Upper lobe of left lung (tissue), 6 donors: ENCODE measurements at regions not wholly inside any gene's neighbourhood (a gene's known extent, or its start where the extent isn't known, plus 50 kb on each side); places are given as distances from the start of the nearest gene placed in this dataset.
"Not testable (repeated sequence)": the region's sequence is repeated elsewhere in the genome, so short reads cannot be mapped to it uniquely, and the experiment has no call there.

Experiments used
- ATAC-seq, 2 donors: fragments of 200-7000 bp; cut with Tn5 transposase; one replicate each; pipeline ENCODE4 v1.9.1; 2022; ENCODE audit warnings: mild to moderate bottlenecking in 2 of 2, moderate library complexity in 2 of 2; ENCODE audit not compliant: low FRiP score in 2 of 2
- DNase-seq, 2 donors: peaks; one replicate each; pipeline ENCODE4 v3.0.0-alpha.2; 2019 to 2020
- H3K27ac ChIP-seq, 4 donors: fragments of 200-600 bp; sonication (generic); one replicate each; pipeline ENCODE4 v1.5.1; 2016 to 2019
- H3K27me3 ChIP-seq, 4 donors: fragments of 200-600 bp; sonication (generic); one replicate each; pipeline ENCODE4 v1.5.1; 2017 to 2019
- H3K36me3 ChIP-seq, 4 donors: fragments of 200-600 bp; sonication (generic); one replicate each; pipeline ENCODE4 v1.5.1; 2016 to 2019
- H3K4me1 ChIP-seq, 4 donors: fragments of 200-600 bp; sonication (generic); one replicate each; pipeline ENCODE4 v1.5.1; 2018 to 2019
- H3K4me3 ChIP-seq, 4 donors: fragments of 200-600 bp; sonication (generic); one replicate each; pipeline ENCODE4 v1.5.1; 2017 to 2019; ENCODE audit warnings: mild to moderate bottlenecking in 2 of 4, moderate library complexity in 1 of 4
- H3K9me3 ChIP-seq, 4 donors: fragments of 200-600 bp; sonication (generic); one replicate each; pipeline ENCODE4 v1.5.1; 2018 to 2019
- WGBS, 2 donors: methylation state at CpG; one replicate each; pipeline ENCODE4 v1.1.5; 2017 to 2018; 5-methylcytosine and 5-hydroxymethylcytosine counted together
- donor health status: DM: no; HTN: no; CAD: no; lungs with moderate emphysema.
- donor health status: DM: no; HTN: yes; CAD: no; lungs with severe emphysema.

GRCh38 chr21:5327220-5327619 is 5194.2 kb upstream of the TPTE start:
- ATAC-seq = peak; percentile 40 to 78
- no CpG with 5 or more reads among the region's 2 CpGs for WGBS, 2 donors

GRCh38 chr21:5329311-5329939 is 5192.0 kb upstream of the TPTE start:
- H3K4me3 ChIP-seq, H3K27ac ChIP-seq, H3K9me3 ChIP-seq, H3K36me3 ChIP-seq, H3K27me3 ChIP-seq, DNase-seq, H3K4me1 ChIP-seq: not testable (repeated sequence)
- ATAC-seq = peak; percentile 71 to 92
- WGBS, 2 donors = 70 to 73% methylated on average over 1 to 5 of the region's 8 CpGs

More at GRCh38 chr21:5327220-5327619, 5194.2 kb upstream of the TPTE start:
- H3K4me3 ChIP-seq, H3K27ac ChIP-seq, H3K9me3 ChIP-seq, H3K27me3 ChIP-seq, H3K36me3 ChIP-seq, H3K4me1 ChIP-seq, DNase-seq: not testable (repeated sequence)

GRCh38 chr21:5357839-5358238 is 5163.5 kb upstream of the TPTE start:
- not testable (repeated sequence) for H3K4me1 ChIP-seq, H3K27me3 ChIP-seq, H3K27ac ChIP-seq, DNase-seq, ATAC-seq, H3K4me3 ChIP-seq, H3K36me3 ChIP-seq
- H3K9me3 ChIP-seq = peaks cover 0 to 18% (median 0%) of the 10 kb centered on the region in 4 donors
